ENCODE measurements at regions not wholly inside any gene's neighbourhood (a gene's known extent, or its start where the extent isn't known, plus 50 kb on each side); places are given as distances from the start of the nearest gene placed in this dataset.

- TF ChIP-seq CTCF (IDR thresholded peaks at IDR 0.05; ENCODE audit: poor library complexity) (no peak), EZH2phosphoT487 (IDR thresholded peaks at IDR 0.05; ENCODE audit: low read depth, severe bottlenecking, unreplicated experiment) (no peak), EZH2 (IDR thresholded peaks at IDR 0.05; ENCODE audit: borderline replicate concordance) (no peak)
- DNase-seq (ENCODE audit: low spot score), result no peak
- no peaks in the 10 kb centered on the region for H3K27me3 ChIP-seq
- no peak overlapping the region for H3K4me3 ChIP-seq
- WGBS (ENCODE audit: low lambda C conversion rate, missing lambda C conversion rate), result 48% methylated on average over 1 of the region's 1 CpG
- no peak overlapping the region for H3K27ac ChIP-seq
- H3K4me1 ChIP-seq (ENCODE audit: insufficient read depth), result no peaks in the 10 kb centered on the region
- H3K79me2 ChIP-seq, result no peaks in the 10 kb centered on the region
- no peaks in the 10 kb centered on the region for H3K9me2 ChIP-seq (replicated peaks; ENCODE audit: insufficient read depth)
- no peaks in the 10 kb centered on the region for H3K9me3 ChIP-seq (ENCODE audit: low read depth)
- H2AFZ ChIP-seq, result no peak overlapping the region
- H3K36me3 ChIP-seq (replicated peaks; ENCODE audit: insufficient read depth, low read depth), result no peaks in the 10 kb centered on the region
- no peaks in the 10 kb centered on the region for H4K20me1 ChIP-seq (ENCODE audit: insufficient read depth, poor library complexity, severe bottlenecking)
- no peak overlapping the region for H3K4me2 ChIP-seq
Measured at GRCh38 chr10:121179006-121179405, 327.8 kb downstream of the WDR11 start.

- Histone ChIP-seq H3K27me3 (no peaks in the 10 kb centered on the region), H3K9me2 (replicated peaks; ENCODE audit: insufficient read depth) (no peaks in the 10 kb centered on the region), H2AFZ (no peak overlapping the region), H3K4me2 (no peak overlapping the region), H3K4me3 (no peak overlapping the region), H3K27ac (no peak overlapping the region), H3K9me3 (ENCODE audit: low read depth) (no peaks in the 10 kb centered on the region), H3K4me1 (ENCODE audit: insufficient read depth) (no peaks in the 10 kb centered on the region), H4K20me1 (ENCODE audit: insufficient read depth, poor library complexity, severe bottlenecking) (no peaks in the 10 kb centered on the region), H3K79me2 (no peaks in the 10 kb centered on the region), H3K36me3 (replicated peaks; ENCODE audit: insufficient read depth, low read depth) (no peaks in the 10 kb centered on the region)
- no peak for DNase-seq (ENCODE audit: low spot score)
- WGBS (ENCODE audit: low lambda C conversion rate, missing lambda C conversion rate), result 87% methylated on average over 2 of the region's 2 CpGs
- no peak for TF ChIP-seq EZH2phosphoT487 (IDR thresholded peaks at IDR 0.05; ENCODE audit: low read depth, severe bottlenecking, unreplicated experiment)
- TF ChIP-seq CTCF (IDR thresholded peaks at IDR 0.05; ENCODE audit: poor library complexity), result no peak
- TF ChIP-seq EZH2 (IDR thresholded peaks at IDR 0.05; ENCODE audit: borderline replicate concordance), result no peak
Measured at GRCh38 chr10:121182219-121182618, 331.1 kb downstream of the WDR11 start.

GRCh38 chr10:121183236-121183635 is 332.1 kb downstream of the WDR11 start:
- Histone ChIP-seq H3K36me3 (replicated peaks; ENCODE audit: insufficient read depth, low read depth) (no peaks in the 10 kb centered on the region), H3K79me2 (no peaks in the 10 kb centered on the region), H3K9me2 (replicated peaks; ENCODE audit: insufficient read depth) (no peaks in the 10 kb centered on the region), H3K9me3 (ENCODE audit: low read depth) (no peaks in the 10 kb centered on the region), H4K20me1 (ENCODE audit: insufficient read depth, poor library complexity, severe bottlenecking) (no peaks in the 10 kb centered on the region), H3K4me2 (no peak overlapping the region), H2AFZ (no peak overlapping the region), H3K27me3 (no peaks in the 10 kb centered on the region), H3K4me3 (no peak overlapping the region), H3K27ac (no peak overlapping the region), H3K4me1 (ENCODE audit: insufficient read depth) (peaks cover 5% of the 10 kb centered on the region)
- TF ChIP-seq EZH2 (IDR thresholded peaks at IDR 0.05; ENCODE audit: borderline replicate concordance), result no peak
- WGBS (ENCODE audit: low lambda C conversion rate, missing lambda C conversion rate), result 91% methylated on average over 4 of the region's 4 CpGs
- DNase-seq (ENCODE audit: low spot score), result no peak

- Histone ChIP-seq H4K20me1 (ENCODE audit: insufficient read depth, poor library complexity, severe bottlenecking) (no peaks in the 10 kb centered on the region), H3K27ac (no peak overlapping the region), H3K4me1 (ENCODE audit: insufficient read depth) (peaks cover 10% of the 10 kb centered on the region), H3K4me3 (no peak overlapping the region), H3K9me3 (ENCODE audit: low read depth) (no peaks in the 10 kb centered on the region), H2AFZ (no peak overlapping the region), H3K27me3 (no peaks in the 10 kb centered on the region), H3K9me2 (replicated peaks; ENCODE audit: insufficient read depth) (no peaks in the 10 kb centered on the region), H3K36me3 (replicated peaks; ENCODE audit: insufficient read depth, low read depth) (no peaks in the 10 kb centered on the region), H3K4me2 (no peak overlapping the region), H3K79me2 (no peaks in the 10 kb centered on the region)
- DNase-seq (ENCODE audit: low spot score), result no peak
- TF ChIP-seq EZH2phosphoT487 (IDR thresholded peaks at IDR 0.05; ENCODE audit: low read depth, severe bottlenecking, unreplicated experiment) (no peak), CTCF (IDR thresholded peaks at IDR 0.05; ENCODE audit: poor library complexity) (no peak), EZH2 (IDR thresholded peaks at IDR 0.05; ENCODE audit: borderline replicate concordance) (no peak)
- WGBS (ENCODE audit: low lambda C conversion rate, missing lambda C conversion rate), result 30% methylated on average over 1 of the region's 1 CpG
Measured at GRCh38 chr10:121183707-121184106, 332.5 kb downstream of the WDR11 start.
